ENCODE measurements at regions not wholly inside any gene's neighbourhood (a gene's known extent, or its start where the extent isn't known, plus 50 kb on each side); places are given as distances from the start of the nearest gene placed in this dataset.

DNA sequence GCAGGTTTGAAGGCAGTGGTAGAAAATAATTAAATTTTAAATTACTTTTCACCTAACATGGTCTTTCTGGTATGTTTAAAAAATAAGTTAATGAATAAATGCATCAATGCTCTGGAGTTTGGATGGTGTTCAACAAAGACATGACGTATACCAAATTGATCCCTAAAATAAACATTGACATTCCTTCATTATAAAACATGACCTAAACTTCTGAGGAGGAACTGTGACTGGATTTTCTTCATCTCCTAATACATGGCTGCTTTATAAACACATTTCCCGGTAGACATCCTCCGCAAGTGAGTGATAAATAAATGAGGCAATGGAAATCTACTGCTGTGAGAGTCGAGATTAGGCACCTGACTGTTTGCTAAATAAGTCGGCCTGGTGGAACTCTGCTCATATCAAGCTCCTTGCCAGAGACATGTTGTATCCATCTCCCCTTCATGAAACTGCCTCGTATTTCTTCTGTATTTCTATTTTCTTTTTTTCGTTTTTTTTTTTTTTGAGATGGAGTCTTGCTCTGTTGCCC lies 362.3 kb downstream of the RNF144A start:
- Histone ChIP-seq H3K27me3 (ENCODE audit: insufficient read depth, low read length) (no peaks in the 10 kb centered on the region), H3T11ph (ENCODE audit: low read length) (no peak overlapping the region), H4K8ac (replicated peaks; ENCODE audit: insufficient read length, low read depth, low read length) (no peak overlapping the region), H3K4ac (ENCODE audit: low read depth, low read length) (no peak overlapping the region), H4K5ac (ENCODE audit: insufficient read length, low read depth, low read length) (no peak overlapping the region), H2BK5ac (ENCODE audit: insufficient read length, low read length) (no peak overlapping the region), H3K9me3 (ENCODE audit: control insufficient read depth, low read depth, low read length) (no peaks in the 10 kb centered on the region), H3K27ac (ENCODE audit: insufficient read length, low read depth, low read length) (no peak overlapping the region), H3K18ac (ENCODE audit: insufficient read length, low read depth, low read length) (no peak overlapping the region), H2AK5ac (ENCODE audit: insufficient read length, low read length) (no peak overlapping the region), H3K23me2 (ENCODE audit: insufficient read length, low read depth, low read length, poor library complexity, severe bottlenecking) (no peaks in the 10 kb centered on the region), H2BK120ac (ENCODE audit: low read depth, low read length, poor library complexity, severe bottlenecking) (no peak overlapping the region), H3K56ac (ENCODE audit: insufficient read length, low read depth, low read length) (no peak overlapping the region), H2BK15ac (ENCODE audit: low read depth, low read length) (no peak overlapping the region), H3K79me1 (ENCODE audit: insufficient read depth, low read depth, low read length, poor library complexity, severe bottlenecking) (no peaks in the 10 kb centered on the region), H2BK20ac (ENCODE audit: low read depth, low read length, poor library complexity, severe bottlenecking) (no peak overlapping the region), H3K23ac (ENCODE audit: insufficient read length, low read depth, low read length) (no peak overlapping the region), H3K79me2 (ENCODE audit: insufficient read depth, low read length) (no peaks in the 10 kb centered on the region), H4K20me1 (ENCODE audit: control insufficient read depth, insufficient read depth, insufficient read length) (no peaks in the 10 kb centered on the region), H2BK12ac (ENCODE audit: insufficient read length, low read depth, low read length) (no peak overlapping the region), H3K4me2 (ENCODE audit: insufficient read depth, insufficient read length, low read length) (no peak overlapping the region), H4K91ac (ENCODE audit: insufficient read length, low read depth, low read length) (no peak overlapping the region), H3K9ac (ENCODE audit: extremely low read depth, insufficient read length, low read length) (no peak overlapping the region), H3K4me1 (ENCODE audit: insufficient read depth, low read length) (peaks cover 3% of the 10 kb centered on the region; the same call in 1 of the 2 replicates), H3K14ac (ENCODE audit: insufficient read depth, low read length) (no peak overlapping the region), H2AFZ (ENCODE audit: low read length) (no peak overlapping the region)
- no CpG with 5 or more reads among the region's 7 CpGs for WGBS (ENCODE audit: extremely low coverage, insufficient read length, low lambda C conversion rate)
- no peak for DNase-seq
- TF ChIP-seq, protein P1, sequence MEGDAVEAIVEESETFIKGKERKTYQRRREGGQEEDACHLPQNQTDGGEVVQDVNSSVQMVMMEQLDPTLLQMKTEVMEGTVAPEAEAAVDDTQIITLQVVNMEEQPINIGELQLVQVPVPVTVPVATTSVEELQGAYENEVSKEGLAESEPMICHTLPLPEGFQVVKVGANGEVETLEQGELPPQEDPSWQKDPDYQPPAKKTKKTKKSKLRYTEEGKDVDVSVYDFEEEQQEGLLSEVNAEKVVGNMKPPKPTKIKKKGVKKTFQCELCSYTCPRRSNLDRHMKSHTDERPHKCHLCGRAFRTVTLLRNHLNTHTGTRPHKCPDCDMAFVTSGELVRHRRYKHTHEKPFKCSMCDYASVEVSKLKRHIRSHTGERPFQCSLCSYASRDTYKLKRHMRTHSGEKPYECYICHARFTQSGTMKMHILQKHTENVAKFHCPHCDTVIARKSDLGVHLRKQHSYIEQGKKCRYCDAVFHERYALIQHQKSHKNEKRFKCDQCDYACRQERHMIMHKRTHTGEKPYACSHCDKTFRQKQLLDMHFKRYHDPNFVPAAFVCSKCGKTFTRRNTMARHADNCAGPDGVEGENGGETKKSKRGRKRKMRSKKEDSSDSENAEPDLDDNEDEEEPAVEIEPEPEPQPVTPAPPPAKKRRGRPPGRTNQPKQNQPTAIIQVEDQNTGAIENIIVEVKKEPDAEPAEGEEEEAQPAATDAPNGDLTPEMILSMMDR (conservative IDR thresholded peaks at IDR 0.05), result no peak
- H3K4me1 Mint-ChIP-seq, result peaks cover 21 to 24% of the 10 kb centered on the region in 2 experiments
- H3K27ac Mint-ChIP-seq, result no peak overlapping the region
- no peaks in the 10 kb centered on the region; a peak in 1 of 7 replicates for H3K36me3 Mint-ChIP-seq (ENCODE audit: insufficient read depth in 1 of 3, low read depth in 3 of 3)
- H3K4me3 Mint-ChIP-seq, result no peak overlapping the region
- no peaks in the 10 kb centered on the region for H3K27me3 Mint-ChIP-seq (ENCODE audit: low read depth)
- no peaks in the 10 kb centered on the region; a peak in 1 of 5 replicates for H3K9me3 Mint-ChIP-seq

Data from H9 (cell line).